SHP77 (cell line): ENCODE measurements at regions not wholly inside any gene's neighbourhood (a gene's known extent, or its start where the extent isn't known, plus 50 kb on each side); places are given as distances from the start of the nearest gene placed in this dataset.
"Not testable (repeated sequence)": the region's sequence is repeated elsewhere in the genome, so short reads cannot be mapped to it uniquely, and the experiment has no call there.

Experiments
- DNase-seq, 2 experiments: peaks; one replicate each; lab custom pipeline; 2025; lab: John Stamatoyannopoulos, UW

- DNase-seq = no peak
Observed at GRCh38 chr9:28092981-28093936, 520.0 kb upstream of the C9orf72 start.

DNA sequence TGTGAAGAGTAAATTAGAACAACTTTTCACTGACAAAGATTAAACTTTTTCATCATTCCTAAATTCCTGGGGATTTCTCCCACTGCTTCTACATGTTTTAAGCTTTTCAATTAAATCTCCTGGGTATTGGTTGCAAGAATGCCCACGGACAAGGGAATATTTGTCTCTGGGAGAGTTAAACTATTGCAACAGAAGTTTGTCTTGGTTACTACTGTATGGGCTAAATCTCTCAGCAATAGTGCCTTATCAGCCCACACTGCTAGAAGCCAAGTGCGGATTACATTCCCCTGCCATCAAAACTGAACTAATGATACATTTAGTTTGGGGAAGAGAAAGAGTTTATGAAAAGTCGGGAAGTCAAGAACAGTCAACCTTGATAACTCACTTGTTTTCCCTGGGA is 528.2 kb upstream of the C9orf72 start:
- no peak for DNase-seq

DNA sequence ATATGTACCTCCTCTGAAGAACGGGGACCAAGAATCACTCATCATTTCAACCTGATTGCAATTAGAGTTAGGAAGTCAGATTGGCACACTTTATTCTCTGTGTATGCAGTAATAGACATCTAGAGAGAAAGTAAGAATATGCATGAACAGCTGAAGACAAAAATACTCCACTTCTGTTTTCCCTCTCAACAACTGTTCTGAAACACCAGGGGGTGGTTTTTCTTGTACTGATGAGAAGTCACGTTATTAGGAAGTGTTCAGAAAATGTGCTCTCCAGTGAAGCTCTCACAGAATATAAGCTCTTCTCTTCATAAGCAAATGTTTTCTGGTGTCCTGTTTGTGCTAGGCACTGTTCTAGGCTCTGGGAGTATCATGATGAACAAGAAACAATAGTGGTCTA is 531.7 kb upstream of the C9orf72 start:
- no peak for DNase-seq

DNA sequence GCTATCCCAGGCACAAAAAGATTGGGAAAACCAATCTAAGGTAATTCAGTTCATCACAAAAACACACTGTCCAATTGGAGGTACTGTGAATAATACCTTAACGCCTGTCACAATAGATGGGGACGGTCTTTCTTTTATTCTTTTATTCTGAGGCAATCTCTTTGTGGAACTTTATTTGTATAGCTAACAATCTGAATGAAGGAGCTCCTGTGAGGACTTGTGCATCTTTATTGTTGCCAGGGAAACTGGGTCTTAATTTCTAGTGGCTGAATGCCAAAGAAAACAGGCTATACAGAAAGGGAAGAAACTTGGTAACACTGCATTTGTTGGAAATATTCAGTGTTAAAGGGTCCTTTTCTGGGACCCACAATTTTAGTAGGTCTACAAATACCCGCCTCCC is 546.9 kb upstream of the C9orf72 start:
- DNase-seq = peak; percentile 14 to 23

GRCh38 chr9:28120626-28121025 is 547.3 kb upstream of the C9orf72 start:
- DNase-seq = no peak

DNA sequence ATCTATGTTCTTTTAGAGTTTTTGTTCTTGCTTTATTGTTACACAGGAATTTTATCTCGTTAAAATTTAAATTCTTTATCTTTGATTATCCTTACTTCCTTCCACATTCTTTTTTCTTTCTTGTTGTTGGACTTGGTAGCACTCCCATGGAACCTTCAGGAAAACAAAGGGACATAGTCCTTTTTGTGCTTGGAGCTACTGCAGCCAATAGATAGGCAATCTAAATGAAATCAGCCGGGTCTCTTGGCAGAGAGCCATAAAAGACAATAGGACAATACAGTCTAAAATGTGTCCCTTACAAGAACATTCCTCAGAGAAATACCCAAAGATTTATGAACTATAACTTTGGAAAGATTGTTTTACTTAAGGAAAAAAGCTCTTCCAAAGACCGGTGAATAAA is 548.1 kb upstream of the C9orf72 start:
- no peak for DNase-seq

GRCh38 chr9:28124917-28125316 is 551.6 kb upstream of the C9orf72 start:
- no peak for DNase-seq

DNA sequence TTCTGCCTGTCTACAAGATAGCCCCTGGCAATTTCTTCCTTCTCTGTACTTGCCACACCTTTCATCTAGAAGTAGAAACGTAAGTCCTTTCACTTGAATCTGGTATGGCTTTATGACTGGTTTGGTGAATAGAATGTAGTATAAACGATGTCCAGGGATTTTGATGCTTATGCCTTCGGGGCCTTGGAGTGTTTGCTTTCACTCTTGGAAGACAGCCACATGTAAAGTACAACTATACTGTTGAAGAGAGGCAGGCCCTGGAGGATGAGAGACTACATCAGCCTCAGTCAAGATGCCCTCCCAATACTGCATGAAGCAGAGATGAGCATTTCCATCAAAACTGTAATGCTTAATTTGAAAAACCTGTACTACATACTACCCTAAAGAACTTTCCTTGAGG is 553.8 kb upstream of the C9orf72 start:
- no peak for DNase-seq

GRCh38 chr9:28134446-28134976 is 561.2 kb upstream of the C9orf72 start:
- DNase-seq = peak; percentile 3 to 18

- DNase-seq = peak in 1 of 2 experiments; percentile 29
Observed at GRCh38 chr9:28135549-28135948, 562.3 kb upstream of the C9orf72 start.

- DNase-seq = no peak
Observed at GRCh38 chr9:28136113-28136512, 562.8 kb upstream of the C9orf72 start.

- not testable (repeated sequence) for DNase-seq
Observed at GRCh38 chr9:28147430-28147829, 574.1 kb upstream of the C9orf72 start.

GRCh38 chr9:28147923-28148597 is 574.8 kb upstream of the C9orf72 start:
- not testable (repeated sequence) for DNase-seq

GRCh38 chr9:28149361-28150050 is 576.2 kb upstream of the C9orf72 start:
- DNase-seq = not testable (repeated sequence)

- DNase-seq = no peak
Observed at GRCh38 chr9:28155067-28155466, 581.8 kb upstream of the C9orf72 start.

- no peak for DNase-seq
Observed at GRCh38 chr9:28155671-28156070, 582.4 kb upstream of the C9orf72 start.

DNA sequence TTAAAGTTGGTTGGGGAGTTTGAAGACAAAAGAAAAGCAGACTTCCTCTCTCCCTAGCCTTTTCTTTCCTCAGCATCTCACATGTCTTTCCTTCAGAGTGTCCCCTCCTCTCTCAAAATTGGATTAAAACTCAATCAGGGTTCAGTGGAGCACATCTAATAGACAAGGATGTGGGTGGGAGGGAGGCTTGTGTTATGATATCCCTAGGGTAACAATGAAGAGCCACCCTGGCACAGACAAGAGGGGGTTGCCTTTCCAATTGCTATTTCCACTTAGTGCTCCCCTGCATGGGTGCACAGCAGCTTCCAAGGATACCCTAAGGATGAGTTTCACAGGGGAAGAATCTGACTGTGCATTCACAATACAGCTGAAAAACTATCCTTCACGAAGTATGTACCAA is 585.2 kb upstream of the C9orf72 start:
- DNase-seq = no peak

DNA sequence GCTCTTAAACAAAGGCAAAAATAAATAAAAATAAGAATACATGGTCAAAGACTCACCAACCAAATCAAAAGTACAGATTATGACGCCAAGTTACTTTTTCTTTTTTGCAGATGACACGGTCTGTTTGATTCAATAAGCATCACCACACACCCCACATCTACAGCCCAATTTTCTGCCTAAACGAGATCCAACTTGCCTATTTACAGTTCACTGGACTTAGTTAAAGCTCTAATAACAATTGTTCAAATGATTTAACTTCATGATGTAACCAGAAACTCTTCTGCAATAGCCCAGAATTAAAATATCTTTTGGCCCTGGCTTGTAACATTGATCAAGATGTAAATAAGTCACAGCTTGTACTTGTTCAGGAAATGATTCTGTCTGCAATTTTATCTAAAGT is 590.3 kb upstream of the C9orf72 start:
- DNase-seq = no peak

DNA sequence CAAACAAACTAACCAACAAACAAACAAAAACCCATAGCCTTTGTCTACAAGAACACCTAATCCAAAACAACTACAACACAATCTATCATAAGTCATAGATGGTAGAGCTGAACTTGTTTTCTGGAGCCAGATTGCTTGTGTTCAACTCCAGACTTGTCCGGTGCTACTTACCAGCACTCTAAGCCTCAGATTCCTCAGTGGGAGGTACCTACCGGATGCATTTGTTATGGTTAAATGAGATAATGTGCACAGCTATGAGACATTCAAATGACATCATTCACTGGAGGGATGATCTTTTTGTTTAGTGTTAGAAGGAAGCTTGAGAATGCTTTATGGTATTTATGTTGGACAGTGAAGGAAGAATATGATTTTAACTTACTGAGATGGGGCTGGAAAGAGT is 592.9 kb upstream of the C9orf72 start:
- no peak for DNase-seq

DNA sequence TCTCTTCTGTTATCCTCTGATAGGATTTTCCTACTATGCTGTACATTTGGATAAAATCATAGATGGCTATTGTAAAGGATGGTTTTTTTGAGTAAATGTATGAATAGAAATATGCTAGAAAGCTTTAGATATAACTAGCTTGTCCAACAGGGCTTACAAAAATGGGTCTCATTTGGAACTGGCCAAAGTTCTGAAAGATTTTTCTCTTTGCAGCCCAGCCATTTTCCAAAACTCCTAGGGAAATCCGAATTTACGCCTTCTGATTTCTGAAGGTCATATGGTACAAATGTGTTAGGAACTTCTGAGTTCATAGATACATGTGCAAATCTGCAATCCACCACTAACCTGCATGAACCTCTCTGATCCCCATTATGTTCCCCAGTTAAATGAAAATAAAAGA is 603.9 kb upstream of the C9orf72 start:
- DNase-seq = no peak

DNA sequence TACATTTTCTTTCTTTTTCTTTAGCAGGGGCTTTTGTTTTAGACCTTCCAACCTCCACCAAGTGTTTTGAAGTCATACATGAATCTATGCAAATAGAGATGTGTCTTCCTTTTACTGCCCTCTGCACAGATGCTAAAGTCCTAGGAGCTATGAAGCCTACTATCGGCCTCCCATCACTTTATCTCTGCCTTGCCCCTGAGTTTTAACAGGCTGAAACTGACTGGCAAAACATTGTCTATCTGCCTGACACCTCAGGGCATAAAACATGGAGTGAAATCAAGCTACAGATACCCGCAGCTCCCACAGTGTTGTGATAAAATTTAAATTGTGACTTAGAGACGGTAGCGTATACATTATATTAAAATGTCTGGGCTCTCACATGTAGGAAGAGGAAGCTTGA is 604.6 kb upstream of the C9orf72 start:
- no peak for DNase-seq

- no peak for DNase-seq
Observed at GRCh38 chr9:28179893-28180292, 606.6 kb upstream of the C9orf72 start.
